Right renal cortex interstitium (tissue), 3 donors: ENCODE measurements at regions not wholly inside any gene's neighbourhood (a gene's known extent, or its start where the extent isn't known, plus 50 kb on each side); places are given as distances from the start of the nearest gene placed in this dataset.
"Not testable (repeated sequence)": the region's sequence is repeated elsewhere in the genome, so short reads cannot be mapped to it uniquely, and the experiment has no call there.

Experiments used
- DNase-seq, 3 donors: peaks; one replicate each; pipeline ENCODE4 v3.0.0-alpha.2; 2013; ENCODE audit warnings: low read depth in 3 of 3, low spot score in 2 of 3

- DNase-seq: no peak
These were observed 1026.9 kb downstream of the MAT2B start for GRCh38 chr5:164532235-164532900.

GRCh38 chr5:164533426-164533825 is 1028.0 kb downstream of the MAT2B start:
- not testable (repeated sequence) for DNase-seq

- DNase-seq: no peak
These were observed 1034.8 kb downstream of the MAT2B start for GRCh38 chr5:164540174-164540573.

- no peak for DNase-seq
These were observed 1040.1 kb downstream of the MAT2B start for GRCh38 chr5:164545507-164545906.

- DNase-seq: no peak
These were observed 1048.4 kb downstream of the MAT2B start for GRCh38 chr5:164553851-164554250.

GRCh38 chr5:164555809-164556208 is 1050.4 kb downstream of the MAT2B start:
- DNase-seq: no peak

GRCh38 chr5:164560216-164560615 is 1054.8 kb downstream of the MAT2B start:
- no peak for DNase-seq

GRCh38 chr5:164561933-164562872 is 1056.8 kb downstream of the MAT2B start:
- DNase-seq: no peak

GRCh38 chr5:164563370-164563769 is 1058.0 kb downstream of the MAT2B start:
- no peak for DNase-seq

GRCh38 chr5:164573397-164573796 is 1068.0 kb downstream of the MAT2B start:
- DNase-seq: no peak

GRCh38 chr5:164577201-164577600 is 1071.8 kb downstream of the MAT2B start:
- no peak for DNase-seq

- DNase-seq: no peak
These were observed 1072.3 kb downstream of the MAT2B start for GRCh38 chr5:164577742-164578141.

GRCh38 chr5:164578401-164578800 is 1073.0 kb downstream of the MAT2B start:
- no peak for DNase-seq

- no peak for DNase-seq
These were observed 1073.5 kb downstream of the MAT2B start for GRCh38 chr5:164578911-164579310.

GRCh38 chr5:164580155-164580554 is 1074.7 kb downstream of the MAT2B start:
- DNase-seq: no peak

GRCh38 chr5:164581889-164582288 is 1076.5 kb downstream of the MAT2B start:
- DNase-seq: no peak

- no peak for DNase-seq
These were observed 1088.6 kb downstream of the MAT2B start for GRCh38 chr5:164593982-164594381.

GRCh38 chr5:164597293-164597900 is 1092.0 kb downstream of the MAT2B start:
- DNase-seq: no peak

GRCh38 chr5:164600274-164600673 is 1094.9 kb downstream of the MAT2B start:
- no peak for DNase-seq

- no peak for DNase-seq
These were observed 1095.6 kb downstream of the MAT2B start for GRCh38 chr5:164600929-164601535.

- no peak for DNase-seq
These were observed 1103.1 kb downstream of the MAT2B start for GRCh38 chr5:164608507-164608906.
